K562 (cell line): ENCODE measurements at regions not wholly inside any gene's neighbourhood (a gene's known extent, or its start where the extent isn't known, plus 50 kb on each side); places are given as distances from the start of the nearest gene placed in this dataset.

Experiments used
- ATAC-seq: fragments of 200-7000 bp; cut with Tn5 transposase; 3 replicates; pipeline ENCODE4 v1.9.1; 2020; ENCODE audit warnings: moderate library complexity
- BruUV-seq: library from RNA; stranded (reverse); fragments of 400-500 nt; replicated peaks from 2 replicates; lab custom pipeline; 2021; lab: Mats Ljungman, UMichigan
- CTCF ChIA-PET: fragments of 300-600 bp; formaldehyde crosslinking; extraction: SDS; loops from one replicate; lab custom pipeline; 2021; ENCODE audit warnings: low intra/inter-chr PET ratio; lab: Yijun Ruan, JAX
- POLR2A ChIA-PET: fragments of 300-600, 350-650 bp; sonication (Branson Sonifier 250); formaldehyde crosslinking; extraction: SDS; loops from one replicate; lab custom pipeline; 2021; ENCODE audit warnings: antibody characterized with exemption, inconsistent platforms; lab: Yijun Ruan, JAX
- DNase-seq, 4 experiments: peaks; one replicate each; pipeline versions ENCODE4 v3.0.0 to v3.0.0-alpha.2; 2011 to 2018; ENCODE audit warnings: low spot score in 3 of 4, mixed read lengths in 3 of 4; ENCODE audit errors: extremely low read depth in 1 of 4
- FAIRE-seq: peaks from 2 replicates; lab custom pipeline; 2011; peaks lifted over from hg19 to GRCh38; lab: Jason Lieb, UNC
- H2AFZ ChIP-seq: 2 replicates; pipeline ENCODE4 v1.6.0; 2011; ENCODE audit warnings: low read depth, low read length, control low read depth, inconsistent platforms
- H3K27ac ChIP-seq: fragments of 200-600 bp; 3 replicates; pipeline ENCODE4 v1.8.0; 2011; ENCODE audit warnings: low read depth, mild to moderate bottlenecking, control low read depth, inconsistent platforms, low read length, moderate library complexity, mixed read lengths; ENCODE audit errors: extremely low read depth
- H3K27me3 ChIP-seq, 2 experiments: fragments of 300-600 bp in 1 of 2; 2 replicates in 1 of 2; 3 replicates in 1 of 2; pipeline versions ENCODE4 v1.6.0 to v1.8.0; 2011; ENCODE audit warnings: inconsistent platforms in 2 of 2, low read length in 2 of 2, mild to moderate bottlenecking in 1 of 2, mixed read lengths in 1 of 2, moderate library complexity in 1 of 2; ENCODE audit not compliant: control insufficient read depth in 2 of 2, insufficient read depth in 2 of 2
- H3K36me3 ChIP-seq: fragments of 300-600 bp; 3 replicates; pipeline ENCODE4 v1.8.0; 2011; ENCODE audit warnings: mild to moderate bottlenecking, low read length, inconsistent platforms; ENCODE audit not compliant: control insufficient read depth, insufficient read depth
- H3K4me1 ChIP-seq, 2 experiments: fragments of 200-600 bp in 1 of 2; replicated peaks in 1 of 2; 2 replicates in 1 of 2; 3 replicates in 1 of 2; pipeline versions ENCODE4 v1.5.1 to v1.8.0; 2011; ENCODE audit warnings: inconsistent platforms in 2 of 2, low read length in 2 of 2, mild to moderate bottlenecking in 1 of 2, mixed read lengths in 1 of 2, moderate library complexity in 1 of 2; ENCODE audit not compliant: control insufficient read depth in 2 of 2, insufficient read depth in 2 of 2
- H3K4me2 ChIP-seq: 2 replicates; pipeline ENCODE4 v1.6.1; 2011; ENCODE audit warnings: low read length, control low read depth, inconsistent platforms, mixed read lengths; ENCODE audit not compliant: insufficient read depth
- H3K4me3 ChIP-seq: fragments of 200-600 bp; sonication (generic), shearing (Covaris generic); 2 replicates; pipeline ENCODE4 v1.5.1; 2016; ENCODE audit warnings: control low read depth, inconsistent platforms
- H3K79me2 ChIP-seq: fragments of 200-600 bp; 3 replicates; pipeline ENCODE4 v1.8.0; 2011; ENCODE audit warnings: low read length, inconsistent platforms; ENCODE audit not compliant: control insufficient read depth, insufficient read depth
- H3K9ac ChIP-seq, 2 experiments: 2 replicates each; pipeline versions ENCODE4 v1.6.0 to v1.6.1; 2011; ENCODE audit warnings: low read depth in 2 of 2, low read length in 2 of 2, control low read depth in 1 of 2, inconsistent platforms in 1 of 2, mild to moderate bottlenecking in 1 of 2, mixed read lengths in 1 of 2; ENCODE audit not compliant: insufficient read depth in 1 of 2
- H3K9me1 ChIP-seq: one replicate; pipeline ENCODE4 v1.6.0; 2011; ENCODE audit warnings: inconsistent platforms, mild to moderate bottlenecking, low read length, moderate library complexity; ENCODE audit not compliant: control insufficient read depth, insufficient read depth
- H3K9me3 ChIP-seq: replicated peaks from 2 replicates; pipeline ENCODE4 v1.5.1; 2011; ENCODE audit warnings: low read depth, low read length, inconsistent platforms; ENCODE audit not compliant: control insufficient read depth, insufficient read depth
- H4K20me1 ChIP-seq: replicated peaks from 2 replicates; pipeline ENCODE4 v1.6.1; 2011; ENCODE audit warnings: low read length, inconsistent platforms, mixed read lengths; ENCODE audit not compliant: control insufficient read depth, insufficient read depth
- BDP1 ChIP-seq: IDR thresholded peaks from 3 replicates; pipeline ENCODE4 v1.6.1; 2011; ENCODE audit not compliant: insufficient read length, insufficient read depth
- CCNT2 ChIP-seq: IDR thresholded peaks from 2 replicates; pipeline ENCODE4 v1.6.1; 2011; ENCODE audit warnings: borderline replicate concordance, low read depth, mild to moderate bottlenecking, moderate library complexity, mixed read lengths, low read length; ENCODE audit not compliant: insufficient read length; ENCODE audit errors: extremely low read depth
- COPS2 ChIP-seq: fragments of 450-650 bp; conservative IDR thresholded peaks from 2 replicates; pipeline ENCODE4 v1.6.1; 2016; ENCODE audit warnings: mild to moderate bottlenecking, moderate library complexity
- CTCF ChIP-seq, 3 experiments: IDR thresholded peaks in 2 of 3; conservative IDR thresholded peaks in 1 of 3; 2 replicates each; pipeline ENCODE4 v1.5.1; 2011 to 2012; ENCODE audit warnings: low read length in 3 of 3, mild to moderate bottlenecking in 3 of 3, control low read depth in 2 of 3, improper control_type of control experiment in 1 of 3, inconsistent platforms in 1 of 3, low read depth in 1 of 3, mixed read lengths in 1 of 3, moderate library complexity in 1 of 3; ENCODE audit not compliant: insufficient read depth in 2 of 3
- GABPA ChIP-seq: fragments of 200-800 bp; sonication (Bioruptor generic); conservative IDR thresholded peaks from 2 replicates; pipeline ENCODE4 v1.6.1; 2016; ENCODE audit warnings: low read depth, missing genetic modification characterization, missing compliant biosample characterization
- HIVEP1 ChIP-seq: fragments of 250-450 bp; sonication (Bioruptor Pico); IDR thresholded peaks from 2 replicates; pipeline ENCODE4 v1.4.0; 2020; ENCODE audit warnings: mild to moderate bottlenecking
- JUND ChIP-seq, 2 experiments: IDR thresholded peaks; 2 replicates in 1 of 2; 3 replicates in 1 of 2; pipeline ENCODE4 v1.6.1; 2011; ENCODE audit warnings: borderline replicate concordance in 2 of 2, low read depth in 2 of 2, low read length in 2 of 2, improper control_type of control experiment in 1 of 2, missing biosample characterization in 1 of 2, missing genetic modification characterization in 1 of 2, missing genetic modification reagents in 1 of 2
- KAT8 ChIP-seq: fragments of 450-650 bp; IDR thresholded peaks from 2 replicates; pipeline ENCODE4 v1.6.1; 2016; ENCODE audit warnings: low read depth, mild to moderate bottlenecking
- RHOXF2B ChIP-seq: fragments of 250-450 bp; sonication (Bioruptor Pico); conservative IDR thresholded peaks from 2 replicates; pipeline ENCODE4 v1.5.1; 2021
- SMARCB1 ChIP-seq: IDR thresholded peaks from 2 replicates; pipeline ENCODE4 v1.6.1; 2011; ENCODE audit warnings: improper control_type of control experiment, low read depth; ENCODE audit not compliant: insufficient read length
- TAF15 ChIP-seq: fragments of 200-400 bp; formaldehyde crosslinking; IDR thresholded peaks from 2 replicates; pipeline ENCODE4 v1.6.1; 2017; ENCODE audit warnings: mild to moderate bottlenecking, low read depth, low read length, moderate library complexity
- TCF15 ChIP-seq: fragments of 250-450 bp; sonication (Bioruptor Pico); IDR thresholded peaks from 2 replicates; pipeline ENCODE4 v1.8.0; 2022; ENCODE audit warnings: moderate library complexity, mild to moderate bottlenecking, inconsistent platforms
- ZFP36 ChIP-seq: fragments of 150-350 bp; IDR thresholded peaks from 2 replicates; pipeline ENCODE4 v1.6.1; 2018; ENCODE audit warnings: low read length, low read depth; ENCODE audit not compliant: partially characterized antibody
- ZNF217 ChIP-seq: sonication (generic); formaldehyde crosslinking; IDR thresholded peaks from 2 replicates; pipeline ENCODE4 v1.8.0; 2022; ENCODE audit warnings: mild to moderate bottlenecking, missing genetic modification reagents
- ZNF239 ChIP-seq: fragments of 250-450 bp; sonication (Bioruptor Pico); IDR thresholded peaks from 2 replicates; pipeline ENCODE4 v1.4.0; 2020; ENCODE audit warnings: mild to moderate bottlenecking
- ZNF707 ChIP-seq: fragments of 250-450 bp; sonication (Bioruptor Pico); conservative IDR thresholded peaks from 2 replicates; pipeline ENCODE4 v1.8.0; 2022; ENCODE audit warnings: inconsistent platforms, mild to moderate bottlenecking, moderate library complexity
- WGBS: fragments of 100-300 bp; shearing (Covaris generic); methylation state at CpG from one replicate; pipeline ENCODE4 v1.1.6; 2016; ENCODE audit warnings: low coverage, mixed read lengths; ENCODE audit not compliant: insufficient coverage; ENCODE audit errors: missing lambda C conversion rate; 5-methylcytosine and 5-hydroxymethylcytosine counted together
- in situ Hi-C: fragments of 300-500 bp; cut with MboI; formaldehyde crosslinking; loops from 4 replicates; pipeline ENCODE4 v1.15.0; 2018; ENCODE audit warnings: inconsistent platforms, mixed read lengths
- intact Hi-C: fragments of 100-400 bp; cut with micrococcal nuclease; formaldehyde crosslinking; loops from 2 replicates; pipeline ENCODE4 v1.14.2; 2022

DNA sequence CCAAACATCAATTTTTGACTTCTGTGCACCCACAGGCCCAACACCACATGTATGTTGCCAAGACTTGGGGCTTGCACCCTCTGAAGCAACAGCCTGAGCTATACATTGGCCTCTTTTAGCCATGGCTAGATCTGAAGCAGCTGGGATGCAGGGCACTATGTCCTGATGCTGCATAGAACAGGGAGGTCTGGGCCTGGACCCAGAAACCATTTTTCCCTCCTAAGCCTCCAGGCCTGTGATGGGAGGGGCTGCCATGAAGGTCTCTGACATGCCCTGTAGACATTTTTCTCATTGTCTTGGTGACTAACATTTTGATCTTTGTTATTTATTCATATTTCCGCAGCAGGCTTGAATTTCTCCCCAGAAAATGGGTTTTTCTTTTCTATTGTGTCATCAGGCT lies 330.0 kb downstream of the PYDC2 start:
- H2AFZ ChIP-seq, result no peak overlapping the region
- no TSS peak for BruUV-seq
- no CpG with 5 or more reads among the region's 1 CpG for WGBS
- no peaks in the 10 kb centered on the region; the same call in 1 of the 2 replicates for H3K9me3 ChIP-seq
- TF ChIP-seq ZFP36 (peak; percentile 53), BDP1 (no peak), RHOXF2B (no peak), KAT8 (no peak)
- TF ChIP-seq, all 486 proteins: peak for 1
- Histone ChIP-seq H3K27me3 (no peaks in the 10 kb centered on the region), H3K4me3 (no peak overlapping the region), H3K36me3 (no peaks in the 10 kb centered on the region), H3K4me2 (no peak overlapping the region), H3K4me1 (no peaks in the 10 kb centered on the region), H4K20me1 (no peaks in the 10 kb centered on the region), H3K79me2 (no peaks in the 10 kb centered on the region), H3K9ac (no peak overlapping the region), H3K9me1 (no peaks in the 10 kb centered on the region), H3K27ac (no peak overlapping the region)
- ChIA-PET POLR2A (no interaction called here), CTCF (no interaction called here)
- FAIRE-seq (no peak), DNase-seq (no peak), ATAC-seq (no peak)
- in situ Hi-C loops (no loop called here), intact Hi-C loops (no loop called here)

DNA sequence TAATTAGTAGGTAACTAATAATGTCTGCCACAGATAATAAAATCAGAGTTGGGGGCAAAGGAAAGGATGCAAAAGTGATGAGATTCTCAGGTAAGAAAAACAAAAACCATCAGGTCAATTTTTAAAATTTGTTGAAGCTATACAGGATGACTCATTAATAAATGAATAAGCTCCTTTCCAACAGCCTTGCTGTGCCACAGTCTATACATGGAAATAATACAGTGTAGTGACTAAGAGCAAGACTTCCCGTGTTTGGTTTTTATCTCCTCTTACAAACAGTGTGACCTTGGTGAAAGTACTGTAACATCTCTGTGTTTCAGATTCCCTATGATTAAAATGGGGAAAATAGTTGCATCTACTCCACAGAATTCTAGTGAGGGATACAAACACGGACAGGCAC lies 331.6 kb downstream of the PYDC2 start:
- FAIRE-seq (no peak), DNase-seq (no peak), ATAC-seq (no peak)
- intact Hi-C loops, result no loop called here
- H3K9me3 ChIP-seq, result no peaks in the 10 kb centered on the region; the same call in 1 of the 2 replicates
- no TSS peak for BruUV-seq
- 3% methylated on average over 2 of the region's 2 CpGs for WGBS
- H3K4me1 ChIP-seq, result no peaks in the 10 kb centered on the region
- H3K4me3 ChIP-seq, result no peak overlapping the region
- no peak overlapping the region for H3K4me2 ChIP-seq
- CTCF ChIA-PET, result no interaction called here
- in situ Hi-C loops, result no loop called here
- no peaks in the 10 kb centered on the region for H3K36me3 ChIP-seq
- no peak overlapping the region for H3K9ac ChIP-seq
- no peaks in the 10 kb centered on the region for H3K9me1 ChIP-seq
- H3K79me2 ChIP-seq, result no peaks in the 10 kb centered on the region
- H4K20me1 ChIP-seq, result no peaks in the 10 kb centered on the region
- H2AFZ ChIP-seq, result no peak overlapping the region
- POLR2A ChIA-PET, result no interaction called here
- H3K27me3 ChIP-seq, result no peaks in the 10 kb centered on the region
- H3K27ac ChIP-seq, result no peak overlapping the region
- TF ChIP-seq JUND (IDR thresholded peaks at IDR 0.05; ENCODE audit: borderline replicate concordance, low read depth, low read length) (no peak), JUND (tag; IDR thresholded peaks at IDR 0.05; ENCODE audit: borderline replicate concordance, low read depth, low read length) (no peak), TCF15 (CRISPR knock-in tag) (no peak), ZNF239 (CRISPR knock-in tag) (no peak), HIVEP1 (CRISPR knock-in tag) (no peak), TAF15 (no peak), CTCF (IDR thresholded peaks at IDR 0.05 in 2 of 3, conservative IDR thresholded peaks at IDR 0.05 in 1 of 3; ENCODE audit: insufficient read depth in 2 of 3, low read depth in 1 of 3, low read length in 3 of 3) (no peak), ZNF217 (CRISPR knock-in tag) (no peak), ZNF707 (CRISPR knock-in tag) (no peak), COPS2 (no peak), CCNT2 (no peak), SMARCB1 (no peak), GABPA (no peak)
